ENCODE measurements at regions not wholly inside any gene's neighbourhood (a gene's known extent, or its start where the extent isn't known, plus 50 kb on each side); places are given as distances from the start of the nearest gene placed in this dataset.

GRCh38 chr1:83606416-83606955 is 392.4 kb downstream of the TTLL7 start:
- no peaks in the 10 kb centered on the region for H3K27me3 ChIP-seq (ENCODE audit: insufficient read depth, low read length)
- H2AFZ ChIP-seq (ENCODE audit: low read length): no peak overlapping the region
- no peak overlapping the region for H3K9ac ChIP-seq (ENCODE audit: low read length)
- H3K4me2 ChIP-seq (ENCODE audit: low read length): no peak overlapping the region
- H3K79me2 ChIP-seq (ENCODE audit: insufficient read depth, low read length): no peaks in the 10 kb centered on the region
- H3K36me3 ChIP-seq (ENCODE audit: insufficient read depth, low read length): no peaks in the 10 kb centered on the region
- H4K20me1 ChIP-seq (ENCODE audit: insufficient read depth, low read length): no peaks in the 10 kb centered on the region
- H3K9me2 ChIP-seq (ENCODE audit: low read depth, low read length): no peaks in the 10 kb centered on the region
- no peaks in the 10 kb centered on the region for H3F3A ChIP-seq (ENCODE audit: insufficient read depth, low read length)
- no peak overlapping the region for H3K27ac ChIP-seq (ENCODE audit: low read depth, low read length, poor library complexity, severe bottlenecking)
- 0 out of 2 replicates have a peak, but pooled peaks cover 8% of the 10 kb centered on the region for H3K9me3 ChIP-seq (ENCODE audit: low read length)
- no peak overlapping the region for H3K4me3 ChIP-seq (ENCODE audit: low read depth, low read length, poor library complexity, severe bottlenecking)
- no peak for TF ChIP-seq CTCF (IDR thresholded peaks at IDR 0.05; ENCODE audit: low read length)
- no peaks in the 10 kb centered on the region for H3K4me1 ChIP-seq (ENCODE audit: insufficient read depth, low read length, severe bottlenecking)

- 0 out of 2 replicates have a peak, but pooled peaks cover 3% of the 10 kb centered on the region for H3K9me3 ChIP-seq (ENCODE audit: low read length)
- H3K79me2 ChIP-seq (ENCODE audit: insufficient read depth, low read length): no peaks in the 10 kb centered on the region
- no peaks in the 10 kb centered on the region for H3K4me1 ChIP-seq (ENCODE audit: insufficient read depth, low read length, severe bottlenecking)
- H3K4me2 ChIP-seq (ENCODE audit: low read length): no peak overlapping the region
- no peak overlapping the region for H3K9ac ChIP-seq (ENCODE audit: low read length)
- no peak overlapping the region for H3K4me3 ChIP-seq (ENCODE audit: low read depth, low read length, poor library complexity, severe bottlenecking)
- H3K27ac ChIP-seq (ENCODE audit: low read depth, low read length, poor library complexity, severe bottlenecking): no peak overlapping the region
- no peak for TF ChIP-seq EZH2 (IDR thresholded peaks at IDR 0.05; ENCODE audit: borderline replicate concordance, low read length)
- no peak for TF ChIP-seq CTCF (IDR thresholded peaks at IDR 0.05; ENCODE audit: low read length)
- H3F3A ChIP-seq (ENCODE audit: insufficient read depth, low read length): no peaks in the 10 kb centered on the region
- H3K36me3 ChIP-seq (ENCODE audit: insufficient read depth, low read length): no peaks in the 10 kb centered on the region
- no peaks in the 10 kb centered on the region for H3K9me2 ChIP-seq (ENCODE audit: low read depth, low read length)
- H4K20me1 ChIP-seq (ENCODE audit: insufficient read depth, low read length): no peaks in the 10 kb centered on the region
- no peak overlapping the region for H2AFZ ChIP-seq (ENCODE audit: low read length)
- H3K27me3 ChIP-seq (ENCODE audit: insufficient read depth, low read length): no peaks in the 10 kb centered on the region
Observed at GRCh38 chr1:83596331-83596730, 402.6 kb downstream of the TTLL7 start.

- H4K20me1 ChIP-seq (ENCODE audit: insufficient read depth, low read length): no peaks in the 10 kb centered on the region
- no peak overlapping the region for H3K4me2 ChIP-seq (ENCODE audit: low read length)
- H3K27ac ChIP-seq (ENCODE audit: low read depth, low read length, poor library complexity, severe bottlenecking): no peak overlapping the region
- peak; percentile 73 for TF ChIP-seq CTCF (IDR thresholded peaks at IDR 0.05; ENCODE audit: low read length)
- TF ChIP-seq EZH2 (IDR thresholded peaks at IDR 0.05; ENCODE audit: borderline replicate concordance, low read length): no peak
- H3K79me2 ChIP-seq (ENCODE audit: insufficient read depth, low read length): no peaks in the 10 kb centered on the region
- no peak overlapping the region for H3K9ac ChIP-seq (ENCODE audit: low read length)
- no peaks in the 10 kb centered on the region for H3F3A ChIP-seq (ENCODE audit: insufficient read depth, low read length)
- no peaks in the 10 kb centered on the region for H3K36me3 ChIP-seq (ENCODE audit: insufficient read depth, low read length)
- no peaks in the 10 kb centered on the region for H3K9me2 ChIP-seq (ENCODE audit: low read depth, low read length)
- H3K27me3 ChIP-seq (ENCODE audit: insufficient read depth, low read length): no peaks in the 10 kb centered on the region
- H3K4me1 ChIP-seq (ENCODE audit: insufficient read depth, low read length, severe bottlenecking): no peaks in the 10 kb centered on the region
- no peak overlapping the region for H3K4me3 ChIP-seq (ENCODE audit: low read depth, low read length, poor library complexity, severe bottlenecking)
- H3K9me3 ChIP-seq (ENCODE audit: low read length): no peaks in the 10 kb centered on the region
- no peak overlapping the region for H2AFZ ChIP-seq (ENCODE audit: low read length)
Observed at GRCh38 chr1:83593073-83593472, 405.9 kb downstream of the TTLL7 start.
